ENCODE measurements at regions not wholly inside any gene's neighbourhood (a gene's known extent, or its start where the extent isn't known, plus 50 kb on each side); places are given as distances from the start of the nearest gene placed in this dataset.
"Not testable (repeated sequence)": the region's sequence is repeated elsewhere in the genome, so short reads cannot be mapped to it uniquely, and the experiment has no call there.

- Histone ChIP-seq H3K4me1 (ENCODE audit: control insufficient read depth, insufficient read depth, low read length) (no peaks in the 10 kb centered on the region), H3K36me3 (ENCODE audit: control insufficient read depth, insufficient read depth, low read length) (no peaks in the 10 kb centered on the region), H3K27ac (ENCODE audit: low read length) (no peak overlapping the region), H3K27me3 (ENCODE audit: control insufficient read depth, insufficient read depth, low read length) (no peaks in the 10 kb centered on the region), H3K4me3 (ENCODE audit: low read length) (no peak overlapping the region), H3K9me3 (ENCODE audit: control insufficient read depth, insufficient read depth, low read length) (no peaks in the 10 kb centered on the region)
- 84% methylated on average over 4 of the region's 4 CpGs for WGBS (ENCODE audit: insufficient coverage)
- DNase-seq (no peak), ATAC-seq (no peak)
- no peak for TF ChIP-seq CTCF (IDR thresholded peaks at IDR 0.05)
- H3K9me3 Mint-ChIP-seq, result no peaks in the 10 kb centered on the region
- intact Hi-C loops (cut with micrococcal nuclease), result no loop called here
- H3K36me3 Mint-ChIP-seq, result no peaks in the 10 kb centered on the region
- H3K27ac Mint-ChIP-seq, result no peak overlapping the region
- peaks cover 7 to 15% of the 10 kb centered on the region in 2 donors for H3K4me1 Mint-ChIP-seq
- no peak overlapping the region for H3K4me3 Mint-ChIP-seq
- peaks cover 8 to 9% of the 10 kb centered on the region in 2 donors for H3K27me3 Mint-ChIP-seq (ENCODE audit: low read depth in 2 of 2)
Observed at GRCh38 chr5:142239394-142240159, 85.2 kb downstream of the SPRY4 start.

GRCh38 chr5:142237707-142238106, 87.1 kb downstream of the SPRY4 start:
- H3K27me3 Mint-ChIP-seq (ENCODE audit: low read depth in 2 of 2), result peaks cover 6 to 22% of the 10 kb centered on the region in 2 donors
- no peak overlapping the region for H3K27ac Mint-ChIP-seq
- intact Hi-C loops (cut with micrococcal nuclease), result no loop called here
- 78% methylated on average over 3 of the region's 3 CpGs for WGBS (ENCODE audit: insufficient coverage)
- Histone ChIP-seq H3K4me1 (ENCODE audit: control insufficient read depth, insufficient read depth, low read length) (no peaks in the 10 kb centered on the region), H3K27ac (ENCODE audit: low read length) (no peak overlapping the region), H3K27me3 (ENCODE audit: control insufficient read depth, insufficient read depth, low read length) (no peaks in the 10 kb centered on the region), H3K9me3 (ENCODE audit: control insufficient read depth, insufficient read depth, low read length) (no peaks in the 10 kb centered on the region), H3K36me3 (ENCODE audit: control insufficient read depth, insufficient read depth, low read length) (no peaks in the 10 kb centered on the region), H3K4me3 (ENCODE audit: low read length) (no peak overlapping the region)
- DNase-seq (no peak), ATAC-seq (no peak)
- H3K36me3 Mint-ChIP-seq, result no peaks in the 10 kb centered on the region
- H3K9me3 Mint-ChIP-seq, result no peaks in the 10 kb centered on the region
- H3K4me1 Mint-ChIP-seq, result peaks cover 7 to 15% of the 10 kb centered on the region in 2 donors
- TF ChIP-seq CTCF (IDR thresholded peaks at IDR 0.05), result no peak
- no peak overlapping the region for H3K4me3 Mint-ChIP-seq

GRCh38 chr5:142236673-142237290, 88.0 kb downstream of the SPRY4 start:
- H3K36me3 ChIP-seq (ENCODE audit: control insufficient read depth, insufficient read depth, low read length); H3K9me3 Mint-ChIP-seq; ATAC-seq; H3K27ac ChIP-seq (ENCODE audit: low read length); H3K4me3 Mint-ChIP-seq; H3K36me3 Mint-ChIP-seq; H3K27ac Mint-ChIP-seq; DNase-seq; H3K9me3 ChIP-seq (ENCODE audit: control insufficient read depth, insufficient read depth, low read length); intact Hi-C loops (cut with micrococcal nuclease); H3K4me3 ChIP-seq (ENCODE audit: low read length); H3K4me1 ChIP-seq (ENCODE audit: control insufficient read depth, insufficient read depth, low read length); H3K27me3 ChIP-seq (ENCODE audit: control insufficient read depth, insufficient read depth, low read length): not testable (repeated sequence)
- Mint-ChIP-seq H3K27me3 (ENCODE audit: low read depth in 2 of 2) (peaks cover 7 to 28% of the 10 kb centered on the region in 2 donors), H3K4me1 (peaks cover 7 to 15% of the 10 kb centered on the region in 2 donors)
- WGBS (ENCODE audit: insufficient coverage), result 69% methylated on average over 6 of the region's 10 CpGs

GRCh38 chr5:142235870-142236672, 88.8 kb downstream of the SPRY4 start:
- ATAC-seq (no peak), DNase-seq (no peak)
- intact Hi-C loops (cut with micrococcal nuclease), result no loop called here
- H3K27ac Mint-ChIP-seq, result no peak overlapping the region
- TF ChIP-seq CTCF (IDR thresholded peaks at IDR 0.05), result no peak
- no peak overlapping the region for H3K27ac ChIP-seq (ENCODE audit: low read length)
- H3K4me1 ChIP-seq (ENCODE audit: control insufficient read depth, insufficient read depth, low read length), result no peaks in the 10 kb centered on the region
- no peaks in the 10 kb centered on the region for H3K36me3 ChIP-seq (ENCODE audit: control insufficient read depth, insufficient read depth, low read length)
- H3K9me3 ChIP-seq (ENCODE audit: control insufficient read depth, insufficient read depth, low read length), result no peaks in the 10 kb centered on the region
- 71% methylated on average over 24 of the region's 24 CpGs for whole genome bisulfite sequencing (ENCODE audit: insufficient coverage)
- H3K4me3 Mint-ChIP-seq, result no peak overlapping the region
- no peak overlapping the region for H3K4me3 ChIP-seq (ENCODE audit: low read length)
- peaks cover 7 to 15% of the 10 kb centered on the region in 2 donors for H3K4me1 Mint-ChIP-seq
- H3K27me3 ChIP-seq (ENCODE audit: control insufficient read depth, insufficient read depth, low read length), result no peaks in the 10 kb centered on the region
- H3K9me3 Mint-ChIP-seq, result no peaks in the 10 kb centered on the region
- H3K36me3 Mint-ChIP-seq, result no peaks in the 10 kb centered on the region
- H3K27me3 Mint-ChIP-seq (ENCODE audit: low read depth in 2 of 2), result peaks cover 9 to 32% of the 10 kb centered on the region in 2 donors

All from natural killer cell (primary cell).